ENCODE measurements at regions not wholly inside any gene's neighbourhood (a gene's known extent, or its start where the extent isn't known, plus 50 kb on each side); places are given as distances from the start of the nearest gene placed in this dataset.

- DNase-seq (ENCODE audit: low read depth in 2 of 2): no peak
- no peak for TF ChIP-seq CTCF (IDR thresholded peaks at IDR 0.05; ENCODE audit: low read depth, low read length)
- no peak overlapping the region for H3K4me3 ChIP-seq (replicated peaks in 1 of 2; ENCODE audit: low read depth in 2 of 2, low read length in 2 of 2)
These were observed 57.5 kb upstream of the GC start for GRCh38 chr4:71841336-71841735.

- TF ChIP-seq CTCF (IDR thresholded peaks at IDR 0.05; ENCODE audit: low read depth, low read length): no peak
- no peak overlapping the region for H3K4me3 ChIP-seq (replicated peaks in 1 of 2; ENCODE audit: low read depth in 2 of 2, low read length in 2 of 2)
- DNase-seq (ENCODE audit: low read depth in 2 of 2): no peak
These were observed 63.4 kb upstream of the GC start for GRCh38 chr4:71847300-71847699.

- no peak for TF ChIP-seq CTCF (IDR thresholded peaks at IDR 0.05; ENCODE audit: low read depth, low read length)
- DNase-seq (ENCODE audit: low read depth in 2 of 2): no peak
These were observed 72.1 kb upstream of the GC start for GRCh38 chr4:71855944-71856343.

GRCh38 chr4:71857713-71858451 is 74.0 kb upstream of the GC start:
- no peak for DNase-seq (ENCODE audit: low read depth in 2 of 2)
- no peak for TF ChIP-seq CTCF (IDR thresholded peaks at IDR 0.05; ENCODE audit: low read depth, low read length)
- H3K4me3 ChIP-seq (replicated peaks in 1 of 2; ENCODE audit: low read depth in 2 of 2, low read length in 2 of 2): no peak overlapping the region

More at GRCh38 chr4:71855944-71856343, 72.1 kb upstream of the GC start:
- H3K4me3 ChIP-seq (replicated peaks in 1 of 2; ENCODE audit: low read depth in 2 of 2, low read length in 2 of 2): no peak overlapping the region

- no peak for TF ChIP-seq CTCF (IDR thresholded peaks at IDR 0.05; ENCODE audit: low read depth, low read length)
- no peak overlapping the region for H3K4me3 ChIP-seq (replicated peaks in 1 of 2; ENCODE audit: low read depth in 2 of 2, low read length in 2 of 2)
- peak in 1 of 2 donors; percentile 5 for DNase-seq (ENCODE audit: low read depth in 2 of 2)
These were observed 76.8 kb upstream of the GC start for GRCh38 chr4:71860643-71861042.

GRCh38 chr4:71862315-71862714 is 78.4 kb upstream of the GC start:
- no peak overlapping the region for H3K4me3 ChIP-seq (replicated peaks in 1 of 2; ENCODE audit: low read depth in 2 of 2, low read length in 2 of 2)
- no peak for TF ChIP-seq CTCF (IDR thresholded peaks at IDR 0.05; ENCODE audit: low read depth, low read length)
- DNase-seq (ENCODE audit: low read depth in 2 of 2): no peak

- no peak overlapping the region for H3K4me3 ChIP-seq (replicated peaks in 1 of 2; ENCODE audit: low read depth in 2 of 2, low read length in 2 of 2)
- no peak for DNase-seq (ENCODE audit: low read depth in 2 of 2)
- no peak for TF ChIP-seq CTCF (IDR thresholded peaks at IDR 0.05; ENCODE audit: low read depth, low read length)
These were observed 79.6 kb upstream of the GC start for GRCh38 chr4:71863457-71863856.
